Neural cell (in vitro differentiated cells): ENCODE measurements at regions not wholly inside any gene's neighbourhood (a gene's known extent, or its start where the extent isn't known, plus 50 kb on each side); places are given as distances from the start of the nearest gene placed in this dataset.

Experiments used
- EP300 ChIP-seq: fragments of 450-650 bp; conservative IDR thresholded peaks from 2 replicates; pipeline ENCODE4 v1.6.1; 2014; ENCODE audit warnings: antibody characterized with exemption, mild to moderate bottlenecking, moderate library complexity; ENCODE audit not compliant: poor library complexity, severe bottlenecking
- EZH2 ChIP-seq: fragments of 200-600, 300-800 bp; shearing (Covaris generic), sonication (generic); IDR thresholded peaks from 2 replicates; pipeline ENCODE4 v1.6.1; 2014; ENCODE audit warnings: antibody characterized with exemption, low read length, borderline replicate concordance, mild to moderate bottlenecking; ENCODE audit not compliant: insufficient read depth, poor library complexity, severe bottlenecking
- POLR2AphosphoS5 ChIP-seq: IDR thresholded peaks from 2 replicates; pipeline ENCODE4 v1.6.1; 2012
- RAD21 ChIP-seq: fragments of 450-650 bp; conservative IDR thresholded peaks from 2 replicates; pipeline ENCODE4 v1.6.1; 2014; ENCODE audit warnings: antibody characterized with exemption, mild to moderate bottlenecking, moderate library complexity
- TAF1 ChIP-seq: IDR thresholded peaks from 2 replicates; pipeline ENCODE4 v1.6.1; 2012; ENCODE audit warnings: low read depth
- TF ChIP-seq, protein P1 (sequence below): fragments of 450-650 bp; IDR thresholded peaks from 2 replicates; pipeline ENCODE4 v1.5.1; 2014; ENCODE audit warnings: antibody characterized with exemption, mild to moderate bottlenecking, moderate library complexity; ENCODE audit not compliant: poor library complexity, severe bottlenecking
- TF ChIP-seq, protein P2 (sequence below): IDR thresholded peaks from 2 replicates; pipeline ENCODE4 v1.6.1; 2012; ENCODE audit warnings: borderline replicate concordance

DNA sequence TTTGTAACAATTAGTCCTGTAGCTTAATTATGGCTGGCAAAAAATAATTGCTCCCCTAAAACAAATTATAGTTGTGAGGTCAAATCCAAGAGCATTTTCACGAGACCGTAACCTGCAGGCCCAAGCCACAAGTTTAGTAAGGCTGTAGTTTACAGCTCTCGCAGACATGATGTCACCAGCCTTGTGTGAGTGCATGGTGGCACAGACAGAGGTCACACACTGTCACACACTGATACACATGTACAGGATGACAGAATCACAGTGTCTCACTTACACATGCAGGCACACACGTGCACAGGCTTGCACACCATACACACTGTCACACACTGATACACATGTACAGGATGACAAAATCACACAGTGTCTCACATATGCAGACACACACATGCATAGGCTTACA is 518.8 kb downstream of the IRX1 start:
- TF ChIP-seq POLR2AphosphoS5 (no peak), TAF1 (no peak), EZH2 (no peak), EP300 (no peak), RAD21 (no peak)
- TF ChIP-seq, protein P1, sequence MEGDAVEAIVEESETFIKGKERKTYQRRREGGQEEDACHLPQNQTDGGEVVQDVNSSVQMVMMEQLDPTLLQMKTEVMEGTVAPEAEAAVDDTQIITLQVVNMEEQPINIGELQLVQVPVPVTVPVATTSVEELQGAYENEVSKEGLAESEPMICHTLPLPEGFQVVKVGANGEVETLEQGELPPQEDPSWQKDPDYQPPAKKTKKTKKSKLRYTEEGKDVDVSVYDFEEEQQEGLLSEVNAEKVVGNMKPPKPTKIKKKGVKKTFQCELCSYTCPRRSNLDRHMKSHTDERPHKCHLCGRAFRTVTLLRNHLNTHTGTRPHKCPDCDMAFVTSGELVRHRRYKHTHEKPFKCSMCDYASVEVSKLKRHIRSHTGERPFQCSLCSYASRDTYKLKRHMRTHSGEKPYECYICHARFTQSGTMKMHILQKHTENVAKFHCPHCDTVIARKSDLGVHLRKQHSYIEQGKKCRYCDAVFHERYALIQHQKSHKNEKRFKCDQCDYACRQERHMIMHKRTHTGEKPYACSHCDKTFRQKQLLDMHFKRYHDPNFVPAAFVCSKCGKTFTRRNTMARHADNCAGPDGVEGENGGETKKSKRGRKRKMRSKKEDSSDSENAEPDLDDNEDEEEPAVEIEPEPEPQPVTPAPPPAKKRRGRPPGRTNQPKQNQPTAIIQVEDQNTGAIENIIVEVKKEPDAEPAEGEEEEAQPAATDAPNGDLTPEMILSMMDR, result no peak
- TF ChIP-seq, protein P2, sequence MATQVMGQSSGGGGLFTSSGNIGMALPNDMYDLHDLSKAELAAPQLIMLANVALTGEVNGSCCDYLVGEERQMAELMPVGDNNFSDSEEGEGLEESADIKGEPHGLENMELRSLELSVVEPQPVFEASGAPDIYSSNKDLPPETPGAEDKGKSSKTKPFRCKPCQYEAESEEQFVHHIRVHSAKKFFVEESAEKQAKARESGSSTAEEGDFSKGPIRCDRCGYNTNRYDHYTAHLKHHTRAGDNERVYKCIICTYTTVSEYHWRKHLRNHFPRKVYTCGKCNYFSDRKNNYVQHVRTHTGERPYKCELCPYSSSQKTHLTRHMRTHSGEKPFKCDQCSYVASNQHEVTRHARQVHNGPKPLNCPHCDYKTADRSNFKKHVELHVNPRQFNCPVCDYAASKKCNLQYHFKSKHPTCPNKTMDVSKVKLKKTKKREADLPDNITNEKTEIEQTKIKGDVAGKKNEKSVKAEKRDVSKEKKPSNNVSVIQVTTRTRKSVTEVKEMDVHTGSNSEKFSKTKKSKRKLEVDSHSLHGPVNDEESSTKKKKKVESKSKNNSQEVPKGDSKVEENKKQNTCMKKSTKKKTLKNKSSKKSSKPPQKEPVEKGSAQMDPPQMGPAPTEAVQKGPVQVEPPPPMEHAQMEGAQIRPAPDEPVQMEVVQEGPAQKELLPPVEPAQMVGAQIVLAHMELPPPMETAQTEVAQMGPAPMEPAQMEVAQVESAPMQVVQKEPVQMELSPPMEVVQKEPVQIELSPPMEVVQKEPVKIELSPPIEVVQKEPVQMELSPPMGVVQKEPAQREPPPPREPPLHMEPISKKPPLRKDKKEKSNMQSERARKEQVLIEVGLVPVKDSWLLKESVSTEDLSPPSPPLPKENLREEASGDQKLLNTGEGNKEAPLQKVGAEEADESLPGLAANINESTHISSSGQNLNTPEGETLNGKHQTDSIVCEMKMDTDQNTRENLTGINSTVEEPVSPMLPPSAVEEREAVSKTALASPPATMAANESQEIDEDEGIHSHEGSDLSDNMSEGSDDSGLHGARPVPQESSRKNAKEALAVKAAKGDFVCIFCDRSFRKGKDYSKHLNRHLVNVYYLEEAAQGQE, result no peak
